Loucy (cell line): ENCODE measurements at regions not wholly inside any gene's neighbourhood (a gene's known extent, or its start where the extent isn't known, plus 50 kb on each side); places are given as distances from the start of the nearest gene placed in this dataset.
"Not testable (repeated sequence)": the region's sequence is repeated elsewhere in the genome, so short reads cannot be mapped to it uniquely, and the experiment has no call there.

Source experiments
- H2AFZ ChIP-seq: fragments of 200-600 bp; sonication (generic); 2 replicates; pipeline ENCODE4 v1.6.0; 2016; ENCODE audit warnings: antibody characterized with exemption, mild to moderate bottlenecking, low read length, moderate library complexity
- H3F3A ChIP-seq: fragments of 200-600 bp; 2 replicates; pipeline ENCODE4 v1.6.0; 2016; ENCODE audit warnings: antibody characterized with exemption, low read depth, mild to moderate bottlenecking
- H3K27me3 ChIP-seq: fragments of 200-600 bp; sonication (generic); 2 replicates; pipeline ENCODE4 v1.6.1; 2014; ENCODE audit warnings: low read length, mild to moderate bottlenecking; ENCODE audit not compliant: insufficient read depth, poor library complexity, severe bottlenecking
- H3K36me3 ChIP-seq: fragments of 200-600 bp; sonication (generic); 2 replicates; pipeline ENCODE4 v1.6.1; 2016; ENCODE audit warnings: low read length; ENCODE audit not compliant: insufficient read depth
- H3K4me1 ChIP-seq: fragments of 200-600 bp; sonication (generic); 2 replicates; pipeline ENCODE4 v1.5.1; 2014; ENCODE audit warnings: low read length, mild to moderate bottlenecking; ENCODE audit not compliant: insufficient read depth, poor library complexity, severe bottlenecking
- H3K4me2 ChIP-seq: fragments of 200-600 bp; sonication (generic); 2 replicates; pipeline ENCODE4 v1.6.0; 2014; ENCODE audit warnings: antibody characterized with exemption, low read length, low read depth, mild to moderate bottlenecking; ENCODE audit not compliant: poor library complexity, severe bottlenecking
- H3K4me3 ChIP-seq: fragments of 200-600 bp; sonication (generic); 2 replicates; pipeline ENCODE4 v1.5.1; 2014; ENCODE audit warnings: low read length, mild to moderate bottlenecking, mixed read lengths; ENCODE audit not compliant: poor library complexity, severe bottlenecking
- H3K79me2 ChIP-seq: fragments of 200-600 bp; sonication (generic); 2 replicates; pipeline ENCODE4 v1.6.1; 2014; ENCODE audit warnings: low read length; ENCODE audit not compliant: insufficient read depth
- H3K9ac ChIP-seq: fragments of 200-600 bp; sonication (generic); 2 replicates; pipeline ENCODE4 v1.6.0; 2014; ENCODE audit warnings: mild to moderate bottlenecking, low read depth, low read length, moderate library complexity; ENCODE audit not compliant: poor library complexity, severe bottlenecking
- H3K9me2 ChIP-seq: fragments of 200-600 bp; sonication (generic); replicated peaks from 2 replicates; pipeline ENCODE4 v1.6.1; 2016; ENCODE audit warnings: low read depth, low read length, mixed read lengths
- H3K9me3 ChIP-seq: fragments of 200-600 bp; sonication (generic); 2 replicates; pipeline ENCODE4 v1.6.1; 2014; ENCODE audit warnings: mild to moderate bottlenecking, antibody characterized with exemption, low read length, low read depth; ENCODE audit not compliant: insufficient read depth
- H4K20me1 ChIP-seq: fragments of 200-600 bp; sonication (generic); 2 replicates; pipeline ENCODE4 v1.6.0; 2014; ENCODE audit warnings: antibody characterized with exemption, low read length, mild to moderate bottlenecking; ENCODE audit not compliant: insufficient read depth, poor library complexity, severe bottlenecking
- EZH2phosphoT487 ChIP-seq: fragments of 200-600 bp; IDR thresholded peaks from 2 replicates; pipeline ENCODE4 v1.6.1; 2018; ENCODE audit warnings: antibody characterized with exemption, mild to moderate bottlenecking, moderate library complexity, borderline replicate concordance
- TF ChIP-seq, protein P1 (sequence below): fragments of 200-600 bp; sonication (generic); conservative IDR thresholded peaks from 2 replicates; pipeline ENCODE4 v1.5.1; 2014; ENCODE audit warnings: mild to moderate bottlenecking, antibody characterized with exemption, low read length

DNA sequence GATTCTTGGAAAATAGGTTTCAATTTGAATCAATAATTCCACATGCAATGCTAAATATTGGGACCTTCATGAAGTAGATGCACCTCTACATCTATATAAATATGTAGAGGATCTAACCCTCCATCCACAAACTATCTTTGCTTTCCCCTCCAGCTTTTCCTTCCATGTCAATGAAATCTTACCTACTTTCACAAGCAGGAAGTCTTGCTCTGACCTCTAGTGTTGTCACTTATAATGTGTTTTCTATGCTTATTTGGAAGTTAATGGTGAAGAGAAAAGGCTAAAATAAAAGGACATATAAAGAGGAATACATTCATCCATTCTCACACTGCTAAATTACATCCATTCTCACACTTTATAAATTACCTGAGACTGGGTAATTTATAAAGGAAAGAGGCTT, 472.7 kb upstream of the DIAPH2 start:
- TF ChIP-seq, protein P1, sequence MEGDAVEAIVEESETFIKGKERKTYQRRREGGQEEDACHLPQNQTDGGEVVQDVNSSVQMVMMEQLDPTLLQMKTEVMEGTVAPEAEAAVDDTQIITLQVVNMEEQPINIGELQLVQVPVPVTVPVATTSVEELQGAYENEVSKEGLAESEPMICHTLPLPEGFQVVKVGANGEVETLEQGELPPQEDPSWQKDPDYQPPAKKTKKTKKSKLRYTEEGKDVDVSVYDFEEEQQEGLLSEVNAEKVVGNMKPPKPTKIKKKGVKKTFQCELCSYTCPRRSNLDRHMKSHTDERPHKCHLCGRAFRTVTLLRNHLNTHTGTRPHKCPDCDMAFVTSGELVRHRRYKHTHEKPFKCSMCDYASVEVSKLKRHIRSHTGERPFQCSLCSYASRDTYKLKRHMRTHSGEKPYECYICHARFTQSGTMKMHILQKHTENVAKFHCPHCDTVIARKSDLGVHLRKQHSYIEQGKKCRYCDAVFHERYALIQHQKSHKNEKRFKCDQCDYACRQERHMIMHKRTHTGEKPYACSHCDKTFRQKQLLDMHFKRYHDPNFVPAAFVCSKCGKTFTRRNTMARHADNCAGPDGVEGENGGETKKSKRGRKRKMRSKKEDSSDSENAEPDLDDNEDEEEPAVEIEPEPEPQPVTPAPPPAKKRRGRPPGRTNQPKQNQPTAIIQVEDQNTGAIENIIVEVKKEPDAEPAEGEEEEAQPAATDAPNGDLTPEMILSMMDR = no peak
- no peak for TF ChIP-seq EZH2phosphoT487
- Histone ChIP-seq H3K36me3 (no peaks in the 10 kb centered on the region), H3K9me2 (no peaks in the 10 kb centered on the region), H3K4me3 (no peak overlapping the region), H3K79me2 (no peaks in the 10 kb centered on the region), H3K9me3 (no peaks in the 10 kb centered on the region), H3F3A (no peaks in the 10 kb centered on the region), H3K27me3 (no peaks in the 10 kb centered on the region), H3K4me2 (no peak overlapping the region), H4K20me1 (no peaks in the 10 kb centered on the region), H2AFZ (no peak overlapping the region), H3K9ac (no peak overlapping the region), H3K4me1 (no peaks in the 10 kb centered on the region)

DNA sequence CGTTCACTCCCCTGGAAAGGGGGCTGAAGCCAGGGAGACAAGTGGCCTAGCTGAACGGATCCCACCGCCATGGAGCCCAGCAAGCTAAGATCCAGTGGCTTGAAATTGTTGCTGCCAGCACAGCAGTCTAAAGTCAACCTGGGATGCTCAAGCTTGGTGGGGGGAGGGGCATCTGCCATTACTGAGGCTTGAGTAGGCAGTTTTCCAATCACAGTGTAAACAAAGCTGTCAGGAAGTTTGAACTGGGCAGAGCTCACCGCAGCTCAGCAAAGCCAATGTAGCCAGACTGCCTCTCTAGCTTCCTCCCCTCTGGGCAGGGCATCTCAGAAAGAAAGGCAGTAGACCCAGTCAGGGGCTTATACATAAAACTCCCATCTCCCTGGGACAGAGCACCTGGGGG, 470.0 kb upstream of the DIAPH2 start:
- not testable (repeated sequence) for H3K4me1 ChIP-seq, H3F3A ChIP-seq, H3K9ac ChIP-seq, H3K4me3 ChIP-seq, H3K36me3 ChIP-seq, H3K9me2 ChIP-seq, H3K79me2 ChIP-seq, H2AFZ ChIP-seq, H3K9me3 ChIP-seq, H3K27me3 ChIP-seq, H4K20me1 ChIP-seq, H3K4me2 ChIP-seq

DNA sequence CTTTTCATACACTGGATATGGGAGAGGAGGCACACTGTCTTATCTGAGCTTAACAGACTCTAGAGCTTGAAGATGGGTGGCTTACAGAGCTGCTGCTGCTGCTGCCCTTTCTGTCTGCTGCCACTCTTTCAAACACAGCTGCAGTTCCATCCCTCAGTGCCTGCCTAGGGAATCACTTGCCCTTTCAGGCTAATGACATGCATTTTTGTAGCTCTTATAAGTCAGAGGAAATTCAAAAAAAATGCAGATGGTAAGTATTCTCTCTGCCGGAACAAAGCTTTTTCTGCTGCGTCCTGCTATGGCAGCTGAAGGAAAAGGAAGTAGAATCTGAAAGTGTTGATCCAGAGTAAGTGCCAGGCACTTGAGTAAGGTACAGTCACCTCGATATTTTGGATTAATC, 460.4 kb upstream of the DIAPH2 start:
- H2AFZ ChIP-seq = no peak overlapping the region

DNA sequence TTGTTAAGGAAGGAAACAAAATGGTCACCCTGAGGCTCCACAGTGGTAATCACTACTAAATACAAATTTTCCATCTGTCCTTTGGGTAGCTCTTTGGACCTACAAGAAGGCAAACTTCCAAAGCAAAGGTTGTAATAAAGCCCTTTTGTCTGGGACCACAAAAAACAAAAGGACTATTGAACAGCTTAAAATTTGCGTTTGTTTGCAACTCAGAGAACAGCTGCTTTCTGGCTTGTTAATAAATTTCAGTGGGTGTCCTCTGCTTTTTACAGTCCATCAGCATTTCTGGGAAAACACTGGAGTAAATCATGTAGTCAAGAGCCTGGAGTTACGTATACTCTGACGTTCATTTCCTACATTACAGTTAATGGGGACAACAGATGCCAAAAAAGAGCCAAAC, 439.7 kb upstream of the DIAPH2 start:
- H3K27me3 ChIP-seq = no peaks in the 10 kb centered on the region
- no peaks in the 10 kb centered on the region for H3K9me2 ChIP-seq
- H3K36me3 ChIP-seq = no peaks in the 10 kb centered on the region
- no peaks in the 10 kb centered on the region for H4K20me1 ChIP-seq
- H3K9me3 ChIP-seq = no peaks in the 10 kb centered on the region
- no peak overlapping the region for H2AFZ ChIP-seq
- H3K79me2 ChIP-seq = no peaks in the 10 kb centered on the region
- H3K4me3 ChIP-seq = no peak overlapping the region
- H3K9ac ChIP-seq = no peak overlapping the region
- TF ChIP-seq, protein P1 = no peak
- TF ChIP-seq EZH2phosphoT487 = no peak
- H3F3A ChIP-seq = no peaks in the 10 kb centered on the region
- no peak overlapping the region for H3K4me2 ChIP-seq
- H3K4me1 ChIP-seq = no peaks in the 10 kb centered on the region

More for the DNA sequence above, 460.4 kb upstream of the DIAPH2 start:
- no peak for TF ChIP-seq EZH2phosphoT487
- TF ChIP-seq, protein P1 = no peak
- H3F3A ChIP-seq = no peaks in the 10 kb centered on the region
- no peaks in the 10 kb centered on the region for H3K9me2 ChIP-seq
- no peak overlapping the region for H3K4me3 ChIP-seq
- no peaks in the 10 kb centered on the region for H4K20me1 ChIP-seq
- H3K9ac ChIP-seq = no peak overlapping the region
- H3K36me3 ChIP-seq = no peaks in the 10 kb centered on the region
- H3K4me1 ChIP-seq = no peaks in the 10 kb centered on the region
- no peaks in the 10 kb centered on the region for H3K27me3 ChIP-seq
- no peaks in the 10 kb centered on the region for H3K9me3 ChIP-seq
- no peaks in the 10 kb centered on the region for H3K79me2 ChIP-seq
- no peak overlapping the region for H3K4me2 ChIP-seq
